OCI-LY7 (cell line): ENCODE measurements at regions not wholly inside any gene's neighbourhood (a gene's known extent, or its start where the extent isn't known, plus 50 kb on each side); places are given as distances from the start of the nearest gene placed in this dataset.

ENCODE experiments used
- BruUV-seq: library from RNA; stranded (reverse); fragments of 400-500 nt; replicated peaks from 2 replicates; lab custom pipeline; 2021; lab: Mats Ljungman, UMichigan
- CTCF ChIA-PET: fragments of 300-600 bp; sonication (Branson Sonifier 250); formaldehyde crosslinking; loops from one replicate; lab custom pipeline; 2022; ENCODE audit warnings: antibody characterized with exemption; ENCODE audit not compliant: unreplicated experiment; lab: Charles Lee
- POLR2A ChIA-PET: fragments of 300-600 bp; sonication (Branson Sonifier 250); formaldehyde crosslinking; loops from one replicate; lab custom pipeline; 2022; ENCODE audit warnings: antibody characterized with exemption; lab: Charles Lee
- DNase-seq: peaks from one replicate; pipeline ENCODE4 v3.0.0-alpha.2; 2015; ENCODE audit warnings: low spot score
- H2AFZ ChIP-seq: fragments of 200-600 bp; sonication (generic), shearing (Covaris generic); 2 replicates; pipeline ENCODE4 v1.6.1; 2014; ENCODE audit warnings: mild to moderate bottlenecking, antibody characterized with exemption, low read length, moderate library complexity
- H3K27ac ChIP-seq: fragments of 200-600 bp; sonication (generic); 2 replicates; pipeline ENCODE4 v1.5.1; 2014; ENCODE audit warnings: mixed run types, low read depth, mild to moderate bottlenecking, moderate library complexity, low read length, inconsistent platforms; ENCODE audit not compliant: poor library complexity, severe bottlenecking
- H3K36me3 ChIP-seq: fragments of 200-600 bp; sonication (generic); 2 replicates; pipeline ENCODE4 v1.6.1; 2014; ENCODE audit warnings: mild to moderate bottlenecking, antibody characterized with exemption, low read length, moderate library complexity, mixed read lengths; ENCODE audit not compliant: insufficient read depth
- H3K4me1 ChIP-seq: fragments of 200-600 bp; sonication (generic); 2 replicates; pipeline ENCODE4 v1.5.1; 2014; ENCODE audit warnings: mild to moderate bottlenecking, low read length; ENCODE audit not compliant: insufficient read depth, poor library complexity, severe bottlenecking
- H3K4me2 ChIP-seq: fragments of 200-600 bp; sonication (generic); 2 replicates; pipeline ENCODE4 v1.6.1; 2014; ENCODE audit warnings: mild to moderate bottlenecking, low read length
- H3K4me3 ChIP-seq: fragments of 200-600 bp; sonication (generic); 2 replicates; pipeline ENCODE4 v1.5.1; 2014; ENCODE audit warnings: mild to moderate bottlenecking, low read depth, low read length; ENCODE audit not compliant: poor library complexity, severe bottlenecking
- H3K79me2 ChIP-seq: fragments of 200-600 bp; sonication (generic); 2 replicates; pipeline ENCODE4 v1.6.1; 2016; ENCODE audit warnings: low read depth, mild to moderate bottlenecking, low read length, moderate library complexity, mixed read lengths; ENCODE audit not compliant: insufficient read depth
- H3K9me2 ChIP-seq: fragments of 200-600 bp; sonication (generic); 2 replicates; pipeline ENCODE4 v1.6.1; 2016; ENCODE audit warnings: mild to moderate bottlenecking, low read length, mixed read lengths; ENCODE audit not compliant: insufficient read depth
- H3K9me3 ChIP-seq: fragments of 200-600 bp; sonication (generic); 2 replicates; pipeline ENCODE4 v1.6.1; 2014; ENCODE audit warnings: mild to moderate bottlenecking, mixed run types, low read length, mixed read lengths
- H4K20me1 ChIP-seq: fragments of 200-600 bp; sonication (generic); 2 replicates; pipeline ENCODE4 v1.6.1; 2014; ENCODE audit warnings: mild to moderate bottlenecking, antibody characterized with exemption, low read length, moderate library complexity, mixed read lengths; ENCODE audit not compliant: insufficient read depth
- EZH2phosphoT487 ChIP-seq: fragments of 200-600 bp; sonication (generic); IDR thresholded peaks from 2 replicates; pipeline ENCODE4 v1.6.1; 2018; ENCODE audit warnings: low read depth, borderline replicate concordance, mild to moderate bottlenecking, mixed run types, antibody characterized with exemption, low read length, moderate library complexity, mixed read lengths
- intact Hi-C: fragments of 100-400 bp; cut with micrococcal nuclease; formaldehyde crosslinking; loops from one replicate; pipeline ENCODE4 v1.10.0; 2022; ENCODE audit not compliant: unreplicated experiment
- TF ChIP-seq, protein P1 (sequence below): fragments of 200-600 bp; sonication (generic); conservative IDR thresholded peaks from 2 replicates; pipeline ENCODE4 v1.5.1; 2014; ENCODE audit warnings: mild to moderate bottlenecking, antibody characterized with exemption, low read length, moderate library complexity, mixed read lengths

DNA sequence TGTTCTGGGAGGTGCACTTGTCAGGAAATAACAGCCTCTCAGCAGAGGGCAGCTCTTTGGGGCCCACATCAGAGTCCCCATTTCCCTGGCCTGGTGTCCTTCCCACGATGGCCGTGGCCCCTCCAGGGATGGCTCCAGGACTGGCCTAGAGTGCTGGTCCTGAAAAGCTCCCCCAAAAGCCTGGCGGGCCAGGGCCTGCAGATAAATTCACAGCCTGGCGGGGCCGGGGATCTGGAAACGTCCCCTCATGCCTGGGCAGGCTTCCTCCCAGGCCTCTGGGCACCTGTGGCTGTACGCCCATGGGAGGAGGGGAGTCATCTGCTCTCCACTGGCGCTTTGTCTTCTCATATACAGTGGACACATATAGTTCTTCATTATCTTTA is 52.6 kb upstream of the HS6ST1 start:
- Histone ChIP-seq H3K4me2 (no peak overlapping the region), H3K79me2 (no peaks in the 10 kb centered on the region), H3K36me3 (no peaks in the 10 kb centered on the region), H4K20me1 (no peaks in the 10 kb centered on the region), H3K9me3 (no peaks in the 10 kb centered on the region), H3K9me2 (no peaks in the 10 kb centered on the region), H2AFZ (no peak overlapping the region), H3K27ac (no peak overlapping the region), H3K4me3 (no peak overlapping the region), H3K4me1 (no peaks in the 10 kb centered on the region)
- no peak for TF ChIP-seq EZH2phosphoT487
- TF ChIP-seq, protein P1, sequence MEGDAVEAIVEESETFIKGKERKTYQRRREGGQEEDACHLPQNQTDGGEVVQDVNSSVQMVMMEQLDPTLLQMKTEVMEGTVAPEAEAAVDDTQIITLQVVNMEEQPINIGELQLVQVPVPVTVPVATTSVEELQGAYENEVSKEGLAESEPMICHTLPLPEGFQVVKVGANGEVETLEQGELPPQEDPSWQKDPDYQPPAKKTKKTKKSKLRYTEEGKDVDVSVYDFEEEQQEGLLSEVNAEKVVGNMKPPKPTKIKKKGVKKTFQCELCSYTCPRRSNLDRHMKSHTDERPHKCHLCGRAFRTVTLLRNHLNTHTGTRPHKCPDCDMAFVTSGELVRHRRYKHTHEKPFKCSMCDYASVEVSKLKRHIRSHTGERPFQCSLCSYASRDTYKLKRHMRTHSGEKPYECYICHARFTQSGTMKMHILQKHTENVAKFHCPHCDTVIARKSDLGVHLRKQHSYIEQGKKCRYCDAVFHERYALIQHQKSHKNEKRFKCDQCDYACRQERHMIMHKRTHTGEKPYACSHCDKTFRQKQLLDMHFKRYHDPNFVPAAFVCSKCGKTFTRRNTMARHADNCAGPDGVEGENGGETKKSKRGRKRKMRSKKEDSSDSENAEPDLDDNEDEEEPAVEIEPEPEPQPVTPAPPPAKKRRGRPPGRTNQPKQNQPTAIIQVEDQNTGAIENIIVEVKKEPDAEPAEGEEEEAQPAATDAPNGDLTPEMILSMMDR: no peak
- POLR2A ChIA-PET: no interaction called here
- BruUV-seq: no TSS peak
- intact Hi-C loops: no loop called here
- no peak for DNase-seq
- CTCF ChIA-PET: no interaction called here

DNA sequence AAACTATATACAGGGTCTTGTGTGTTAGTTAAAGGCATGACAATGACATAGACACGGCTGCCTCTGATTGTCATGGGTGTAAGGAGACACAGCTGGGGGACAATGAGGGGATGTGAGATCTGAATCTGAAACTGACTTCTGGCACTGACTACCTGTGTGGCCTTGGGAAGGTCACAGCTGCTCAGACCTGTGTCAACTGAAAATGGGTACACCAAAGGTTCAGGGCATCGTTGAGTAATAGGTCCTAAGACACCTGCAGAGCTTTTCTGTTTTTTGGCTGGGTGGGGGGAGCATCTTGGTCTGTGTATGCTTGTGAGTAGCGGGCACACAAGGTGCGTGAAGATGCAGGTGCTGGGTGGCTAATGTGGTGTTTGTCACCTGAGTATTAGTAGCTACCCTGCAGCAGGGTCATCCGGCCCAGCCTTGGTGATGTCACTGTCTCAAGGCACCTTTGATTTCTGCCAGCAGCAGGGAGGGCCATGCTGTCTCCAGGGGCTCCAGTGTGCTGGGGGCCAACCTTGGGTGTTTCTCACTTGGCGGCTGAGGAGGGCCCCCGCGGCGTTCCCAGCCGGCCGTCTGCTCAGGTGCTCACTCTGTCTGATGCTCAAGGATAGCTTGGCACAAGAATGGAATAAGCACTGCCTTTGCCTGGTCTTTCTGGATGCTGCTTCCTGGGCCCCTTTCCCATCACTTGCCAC is 53.1 kb upstream of the HS6ST1 start:
- intact Hi-C loops: no loop called here
- no peak overlapping the region for H3K4me3 ChIP-seq
- CTCF ChIA-PET: no interaction called here
- H2AFZ ChIP-seq: no peak overlapping the region
- no peak overlapping the region for H3K27ac ChIP-seq
- H3K4me1 ChIP-seq: no peaks in the 10 kb centered on the region
- H3K4me2 ChIP-seq: no peak overlapping the region
- no peaks in the 10 kb centered on the region for H3K9me2 ChIP-seq
- TF ChIP-seq EZH2phosphoT487: no peak
- TF ChIP-seq, protein P1: no peak
- H3K9me3 ChIP-seq: no peaks in the 10 kb centered on the region
- POLR2A ChIA-PET: interaction anchor here (0.6 kb wide), 2 partner anchors 43 to 530 kb away, joined by 4 read pairs; no protein-coding TSS in a partner anchor
- no peaks in the 10 kb centered on the region for H4K20me1 ChIP-seq
- no peaks in the 10 kb centered on the region for H3K36me3 ChIP-seq
- H3K79me2 ChIP-seq: no peaks in the 10 kb centered on the region
- peak; percentile 15 for DNase-seq
- BruUV-seq: no TSS peak

DNA sequence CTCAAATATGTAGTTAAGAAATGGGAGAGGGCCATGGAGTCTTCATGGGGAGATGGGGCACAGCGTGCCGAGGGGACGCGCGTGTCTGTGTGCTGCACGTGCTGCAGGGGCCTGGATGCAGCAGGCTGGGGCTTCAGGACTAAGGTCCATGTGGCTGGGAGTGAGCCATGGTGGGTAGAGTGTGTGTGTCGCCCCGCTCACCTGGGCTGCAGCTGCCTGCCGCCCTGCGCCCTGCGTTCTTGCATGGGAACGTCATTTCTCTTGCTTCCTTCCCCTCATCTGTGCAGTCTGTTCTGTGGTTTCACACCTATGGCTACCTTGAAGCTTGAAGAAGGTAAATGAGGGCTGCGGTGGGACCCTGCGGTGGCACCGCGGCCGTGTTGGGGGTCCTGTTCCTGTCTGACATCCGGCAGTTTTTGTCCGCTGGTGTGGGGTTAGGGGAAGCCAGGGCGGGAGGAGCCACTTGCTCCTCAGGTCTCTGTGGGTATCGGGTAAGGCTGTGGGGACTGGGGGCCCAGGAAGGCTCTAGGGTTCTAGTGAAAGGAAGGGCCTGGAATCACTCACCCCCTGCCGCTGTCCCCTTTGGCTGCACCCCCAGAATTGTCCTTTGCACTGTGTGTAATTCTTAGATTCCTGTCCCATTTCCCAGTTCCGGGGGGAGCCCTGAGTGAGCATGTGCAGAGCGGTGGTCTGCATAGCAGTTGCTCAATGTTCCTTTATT is 54.1 kb upstream of the HS6ST1 start:
- no peak for TF ChIP-seq EZH2phosphoT487
- TF ChIP-seq, protein P1: no peak
- no peak overlapping the region for H3K27ac ChIP-seq
- no peak overlapping the region for H3K4me2 ChIP-seq
- no peaks in the 10 kb centered on the region for H3K36me3 ChIP-seq
- no peak overlapping the region for H3K4me3 ChIP-seq
- no peak for DNase-seq
- no peaks in the 10 kb centered on the region for H3K9me3 ChIP-seq
- no peaks in the 10 kb centered on the region for H3K9me2 ChIP-seq
- intact Hi-C loops: no loop called here
- no peaks in the 10 kb centered on the region for H3K4me1 ChIP-seq
- no TSS peak for BruUV-seq
- no peaks in the 10 kb centered on the region for H3K79me2 ChIP-seq
- ChIA-PET CTCF (no interaction called here), POLR2A (interaction anchor here (0.6 kb wide), 2 partner anchors 42 to 529 kb away, joined by 4 read pairs; no protein-coding TSS in a partner anchor)
- no peaks in the 10 kb centered on the region for H4K20me1 ChIP-seq
- H2AFZ ChIP-seq: no peak overlapping the region
